SK-N-SH treated with all-trans-retinoic acid at 6 μM for 48 hours (cell line): ENCODE measurements at regions not wholly inside any gene's neighbourhood (a gene's known extent, or its start where the extent isn't known, plus 50 kb on each side); places are given as distances from the start of the nearest gene placed in this dataset.

Experiments
- CSDC2 ChIP-seq: fragments of 250-450 bp; sonication (Bioruptor Pico); IDR thresholded peaks from 2 replicates; pipeline ENCODE4 v1.5.0; 2020; ENCODE audit warnings: mild to moderate bottlenecking, moderate library complexity
- ESRRG ChIP-seq: fragments of 250-450 bp; sonication (Bioruptor Pico); IDR thresholded peaks from 2 replicates; pipeline ENCODE4 v1.6.1; 2021; ENCODE audit warnings: mild to moderate bottlenecking
- PPARA ChIP-seq: fragments of 250-450 bp; sonication (Bioruptor Pico); IDR thresholded peaks from 2 replicates; pipeline ENCODE4 v1.5.0; 2020; ENCODE audit warnings: mild to moderate bottlenecking, borderline replicate concordance
- TF ChIP-seq, protein P1 (sequence below): fragments of 250-450 bp; sonication (Bioruptor Pico); IDR thresholded peaks from 2 replicates; pipeline ENCODE4 v1.8.0; 2021; ENCODE audit warnings: low read depth, mild to moderate bottlenecking, moderate library complexity, borderline replicate concordance

DNA sequence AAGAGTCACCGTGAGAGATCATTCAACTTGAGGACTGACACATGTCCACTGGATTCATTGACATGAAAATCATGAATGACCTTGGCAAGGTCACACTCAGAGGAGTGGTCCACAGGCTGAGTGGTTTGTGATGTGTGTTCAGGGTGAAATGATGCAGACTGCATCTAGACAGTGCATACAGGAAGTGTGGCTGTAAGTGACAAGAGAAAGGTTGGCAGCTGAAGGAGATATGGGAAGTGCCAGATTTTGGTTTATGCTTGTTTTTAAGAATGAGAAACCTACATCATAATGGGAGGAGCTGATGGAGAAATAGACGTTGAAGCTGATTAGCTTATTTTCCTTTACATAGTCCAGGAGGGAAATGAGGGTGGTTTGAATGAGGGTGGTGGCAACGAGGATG is 64.8 kb upstream of the VIPR2 start:
- TF ChIP-seq CSDC2, result no peak
- TF ChIP-seq, protein P1, sequence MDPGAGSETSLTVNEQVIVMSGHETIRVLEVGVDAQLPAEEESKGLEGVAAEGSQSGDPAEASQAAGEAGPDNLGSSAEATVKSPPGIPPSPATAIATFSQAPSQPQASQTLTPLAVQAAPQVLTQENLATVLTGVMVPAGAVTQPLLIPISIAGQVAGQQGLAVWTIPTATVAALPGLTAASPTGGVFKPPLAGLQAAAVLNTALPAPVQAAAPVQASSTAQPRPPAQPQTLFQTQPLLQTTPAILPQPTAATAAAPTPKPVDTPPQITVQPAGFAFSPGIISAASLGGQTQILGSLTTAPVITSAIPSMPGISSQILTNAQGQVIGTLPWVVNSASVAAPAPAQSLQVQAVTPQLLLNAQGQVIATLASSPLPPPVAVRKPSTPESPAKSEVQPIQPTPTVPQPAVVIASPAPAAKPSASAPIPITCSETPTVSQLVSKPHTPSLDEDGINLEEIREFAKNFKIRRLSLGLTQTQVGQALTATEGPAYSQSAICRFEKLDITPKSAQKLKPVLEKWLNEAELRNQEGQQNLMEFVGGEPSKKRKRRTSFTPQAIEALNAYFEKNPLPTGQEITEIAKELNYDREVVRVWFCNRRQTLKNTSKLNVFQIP (CRISPR knock-in tag), result no peak
- no peak for TF ChIP-seq ESRRG (CRISPR knock-in tag)
- TF ChIP-seq PPARA, result no peak
